Peyer's patch (tissue), 4 donors: ENCODE measurements at regions not wholly inside any gene's neighbourhood (a gene's known extent, or its start where the extent isn't known, plus 50 kb on each side); places are given as distances from the start of the nearest gene placed in this dataset.

ENCODE experiments used
- POLR2A ChIP-seq, 2 donors: fragments of 450-650 bp; IDR thresholded peaks; one replicate each; pipeline ENCODE4 v1.5.1; 2017; ENCODE audit warnings: antibody characterized with exemption in 2 of 2, mild to moderate bottlenecking in 2 of 2, moderate library complexity in 2 of 2
- TF ChIP-seq, protein P1 (sequence below), 6 experiments: fragments of 450-650 bp in 4 of 6; fragments of 200-600 bp in 2 of 6; sonication (generic) in 1 of 6; IDR thresholded peaks; one replicate each; pipeline ENCODE4 v1.5.1; 2017 to 2019; ENCODE audit warnings: antibody characterized with exemption in 6 of 6, mild to moderate bottlenecking in 3 of 6, moderate library complexity in 1 of 6

- TF ChIP-seq, protein P1, sequence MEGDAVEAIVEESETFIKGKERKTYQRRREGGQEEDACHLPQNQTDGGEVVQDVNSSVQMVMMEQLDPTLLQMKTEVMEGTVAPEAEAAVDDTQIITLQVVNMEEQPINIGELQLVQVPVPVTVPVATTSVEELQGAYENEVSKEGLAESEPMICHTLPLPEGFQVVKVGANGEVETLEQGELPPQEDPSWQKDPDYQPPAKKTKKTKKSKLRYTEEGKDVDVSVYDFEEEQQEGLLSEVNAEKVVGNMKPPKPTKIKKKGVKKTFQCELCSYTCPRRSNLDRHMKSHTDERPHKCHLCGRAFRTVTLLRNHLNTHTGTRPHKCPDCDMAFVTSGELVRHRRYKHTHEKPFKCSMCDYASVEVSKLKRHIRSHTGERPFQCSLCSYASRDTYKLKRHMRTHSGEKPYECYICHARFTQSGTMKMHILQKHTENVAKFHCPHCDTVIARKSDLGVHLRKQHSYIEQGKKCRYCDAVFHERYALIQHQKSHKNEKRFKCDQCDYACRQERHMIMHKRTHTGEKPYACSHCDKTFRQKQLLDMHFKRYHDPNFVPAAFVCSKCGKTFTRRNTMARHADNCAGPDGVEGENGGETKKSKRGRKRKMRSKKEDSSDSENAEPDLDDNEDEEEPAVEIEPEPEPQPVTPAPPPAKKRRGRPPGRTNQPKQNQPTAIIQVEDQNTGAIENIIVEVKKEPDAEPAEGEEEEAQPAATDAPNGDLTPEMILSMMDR (IDR thresholded peaks at IDR 0.05): no peak
- TF ChIP-seq POLR2A (IDR thresholded peaks at IDR 0.05): no peak
Measured at GRCh38 chr16:59259950-59260319, 525.8 kb upstream of the GOT2 start.
